Activated naive CD4-positive, alpha-beta T cell treated with anti-CD3 and anti-CD28 coated beads, Interleukin-2, amount 50 U/mL, for 72 hours (primary cell): ENCODE measurements at regions not wholly inside any gene's neighbourhood (a gene's known extent, or its start where the extent isn't known, plus 50 kb on each side); places are given as distances from the start of the nearest gene placed in this dataset.
"Not testable (repeated sequence)": the region's sequence is repeated elsewhere in the genome, so short reads cannot be mapped to it uniquely, and the experiment has no call there.

ENCODE experiments used
- ATAC-seq, 2 donors: fragments of 150-1000 bp; cut with Tn5 transposase; 2 replicates each; pipeline ENCODE4 v1.10.0; 2021; ENCODE audit warnings: mild to moderate bottlenecking in 2 of 2, moderate library complexity in 2 of 2
- DNase-seq, 2 donors: peaks; one replicate each; pipeline ENCODE4 v3.0.0; 2021 to 2022; ENCODE audit warnings: low spot score in 2 of 2
- H3K27ac Mint-ChIP-seq, 2 donors: one replicate each; pipeline ENCODE4 v1.8.0; 2022; ENCODE audit warnings: mild to moderate bottlenecking in 2 of 2, mixed read lengths in 2 of 2
- H3K36me3 Mint-ChIP-seq, 2 donors: one replicate each; pipeline ENCODE4 v1.8.0; 2022; ENCODE audit warnings: mixed read lengths in 2 of 2
- H3K9me3 Mint-ChIP-seq, 2 donors: one replicate each; pipeline ENCODE4 v1.8.0; 2022; ENCODE audit warnings: mixed read lengths in 2 of 2

DNA sequence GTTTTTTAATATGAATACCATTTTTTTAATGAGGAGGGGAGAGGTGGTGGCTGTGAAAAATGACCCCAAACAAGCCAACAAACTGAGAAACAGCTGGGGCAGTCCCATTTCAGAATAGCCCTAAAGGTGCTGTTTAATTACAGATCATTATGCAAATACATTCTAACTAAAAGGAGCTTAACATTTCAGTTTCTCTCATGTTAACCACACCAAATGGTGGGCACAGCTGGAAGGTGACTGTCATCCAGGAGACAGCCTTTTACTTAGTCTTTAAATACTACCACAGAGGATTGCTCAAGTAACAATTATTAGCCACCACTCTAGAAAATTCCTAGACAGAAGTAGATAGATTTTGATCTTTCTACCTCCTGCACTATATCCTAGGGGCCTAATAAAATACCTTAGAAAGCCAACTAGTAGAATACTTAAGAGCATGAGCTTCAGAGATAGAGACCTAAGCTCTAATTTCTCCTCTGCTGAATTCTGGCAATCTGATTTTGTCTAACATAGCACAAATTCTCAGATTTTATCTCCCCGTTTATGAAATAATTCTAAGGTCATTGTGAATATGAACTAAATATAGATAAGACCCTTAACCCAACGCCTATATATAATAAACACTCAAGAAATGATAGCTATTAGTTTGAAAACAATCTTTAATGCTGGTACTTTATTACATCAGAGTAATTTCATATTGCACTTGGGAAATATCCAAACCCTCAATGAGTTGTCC lies 615.1 kb upstream of the NRSN1 start:
- H3K36me3 Mint-ChIP-seq: no peaks in the 10 kb centered on the region
- H3K27ac Mint-ChIP-seq: no peak overlapping the region
- DNase-seq (no peak), ATAC-seq (no peak)
- H3K9me3 Mint-ChIP-seq: peaks cover 6 to 9% of the 10 kb centered on the region in 2 donors

DNA sequence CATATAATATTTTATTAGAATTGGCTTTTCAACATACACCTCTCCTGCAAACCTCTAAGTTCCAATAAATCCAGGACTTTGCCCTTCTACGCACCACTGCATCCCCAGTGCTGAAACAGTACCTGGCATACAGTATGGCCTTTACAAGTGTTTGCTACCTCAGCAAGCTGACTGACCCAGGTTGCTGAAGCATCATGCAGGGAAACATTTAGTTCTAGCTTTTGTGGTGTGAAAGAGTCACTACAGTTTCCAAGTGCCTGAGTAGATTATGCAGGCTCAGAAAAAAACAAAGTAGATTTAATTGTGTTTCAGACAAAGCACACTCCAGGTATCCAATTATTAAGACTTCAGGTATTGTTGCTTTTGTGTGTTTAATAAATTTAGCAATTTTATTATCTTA lies 614.2 kb upstream of the NRSN1 start:
- ATAC-seq (no peak), DNase-seq (no peak)
- Mint-ChIP-seq H3K36me3 (no peaks in the 10 kb centered on the region), H3K27ac (no peak overlapping the region), H3K9me3 (peaks cover 4% of the 10 kb centered on the region in 2 donors)

GRCh38 chr6:23518294-23518693 lies 607.7 kb upstream of the NRSN1 start:
- DNase-seq (no peak), ATAC-seq (no peak)
- H3K36me3 Mint-ChIP-seq: no peaks in the 10 kb centered on the region
- no peak overlapping the region for H3K27ac Mint-ChIP-seq
- no peaks in the 10 kb centered on the region for H3K9me3 Mint-ChIP-seq

DNA sequence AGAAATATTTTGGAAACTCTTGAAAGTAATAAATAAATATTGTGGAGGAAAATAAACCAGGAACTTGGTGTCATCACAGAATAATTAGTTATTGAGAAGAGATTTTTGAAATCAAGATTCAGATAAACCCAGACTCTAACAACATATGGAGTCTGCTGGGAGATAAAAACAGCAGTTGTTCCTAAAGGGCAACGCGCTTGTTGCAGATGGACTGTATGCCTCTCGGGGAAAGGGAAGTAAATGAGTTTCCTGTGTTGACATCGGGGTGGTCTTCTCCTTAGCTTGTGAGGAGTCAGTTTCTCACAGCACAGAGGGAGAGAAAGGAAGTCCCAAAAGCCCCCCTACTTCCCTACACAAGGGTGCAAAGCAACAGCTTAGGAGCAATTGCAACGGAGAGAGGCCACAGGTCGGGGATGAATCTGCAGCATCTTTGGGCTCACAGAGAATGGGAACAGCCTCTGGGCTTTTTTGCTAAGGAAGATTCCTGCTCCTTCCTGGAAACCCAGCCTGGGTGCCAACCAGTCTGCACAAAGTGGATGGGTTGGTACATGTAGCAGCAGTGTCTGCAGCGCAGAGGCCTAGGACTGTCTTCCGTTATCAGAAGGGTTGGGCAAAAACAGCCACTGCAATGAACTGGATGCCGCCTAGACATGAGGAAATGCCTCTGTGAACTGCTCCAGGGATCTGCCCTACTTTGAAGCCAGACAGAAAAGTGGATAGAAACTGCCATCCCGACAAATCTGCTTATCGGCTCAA lies 603.0 kb upstream of the NRSN1 start:
- DNase-seq (no peak), ATAC-seq (no peak)
- Mint-ChIP-seq H3K27ac (no peak overlapping the region), H3K36me3 (no peaks in the 10 kb centered on the region), H3K9me3 (peaks cover 4 to 5% of the 10 kb centered on the region in 2 donors)

DNA sequence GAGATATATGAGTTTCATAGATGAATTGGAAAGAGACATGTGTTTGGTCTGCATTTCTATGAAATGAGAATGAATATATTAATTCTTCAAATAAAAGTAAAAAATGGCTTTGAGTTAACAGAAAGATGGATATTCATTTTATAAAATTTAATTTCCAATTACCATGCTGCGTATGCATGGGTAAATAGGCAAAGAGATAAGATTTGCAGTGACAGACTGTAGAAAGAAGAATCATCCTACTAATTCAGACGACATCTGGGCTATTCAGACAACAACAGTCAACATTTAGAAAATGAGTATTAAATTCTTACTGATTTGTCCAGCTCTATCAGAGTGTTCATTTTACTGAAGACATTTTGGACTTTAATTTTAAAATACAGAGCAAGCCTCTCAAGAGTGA lies 602.2 kb upstream of the NRSN1 start:
- no peak overlapping the region for H3K27ac Mint-ChIP-seq
- ATAC-seq (no peak), DNase-seq (no peak)
- no peaks in the 10 kb centered on the region for H3K36me3 Mint-ChIP-seq
- peaks cover 4 to 5% of the 10 kb centered on the region in 2 donors for H3K9me3 Mint-ChIP-seq

- ATAC-seq (no peak), DNase-seq (no peak)
- Mint-ChIP-seq H3K27ac (no peak overlapping the region), H3K36me3 (no peaks in the 10 kb centered on the region), H3K9me3 (peaks cover 4 to 5% of the 10 kb centered on the region in 2 donors)
These were observed 601.5 kb upstream of the NRSN1 start for GRCh38 chr6:23524548-23524947.

DNA sequence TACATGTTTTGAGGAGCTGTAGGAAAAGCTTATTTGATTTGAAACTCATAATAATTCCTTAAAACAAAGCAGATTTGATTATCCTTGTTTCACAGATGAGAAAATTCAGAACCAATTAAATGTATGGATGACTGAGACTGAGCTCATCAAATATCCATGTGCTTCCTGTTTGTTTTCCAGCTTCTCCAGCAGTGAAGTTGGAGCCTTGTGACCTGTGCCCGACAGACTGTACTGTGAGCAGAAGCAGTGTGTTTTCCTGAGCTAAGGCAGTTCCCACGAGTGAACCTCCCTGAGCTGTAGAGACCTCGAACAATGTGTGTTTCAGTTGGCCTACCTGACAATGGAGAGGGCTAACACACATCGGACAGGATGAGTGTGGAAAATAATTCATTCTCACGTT lies 599.5 kb upstream of the NRSN1 start:
- H3K9me3 Mint-ChIP-seq: peaks cover 4 to 5% of the 10 kb centered on the region in 2 donors
- DNase-seq (no peak), ATAC-seq (no peak)
- H3K36me3 Mint-ChIP-seq: no peaks in the 10 kb centered on the region
- no peak overlapping the region for H3K27ac Mint-ChIP-seq

DNA sequence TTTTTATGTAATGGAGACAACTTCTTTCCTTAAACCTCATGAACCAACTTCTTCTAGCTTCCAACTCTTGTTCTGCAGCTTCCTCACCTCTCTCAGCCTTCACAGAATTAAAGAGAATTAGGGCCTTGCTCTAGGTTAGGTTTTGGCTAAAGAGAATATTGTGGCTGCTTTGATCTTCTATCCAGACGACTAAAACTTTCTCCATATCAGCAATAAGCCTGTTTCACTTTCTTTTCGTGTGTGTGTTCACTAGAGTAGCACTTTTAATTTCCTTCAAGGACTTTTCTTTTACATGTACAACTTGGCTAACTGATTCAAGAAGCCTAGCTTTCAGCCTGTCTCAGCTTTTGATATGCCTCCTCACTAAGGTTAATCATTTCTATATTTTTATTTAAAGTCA lies 596.1 kb upstream of the NRSN1 start:
- Mint-ChIP-seq H3K9me3 (peaks cover 4 to 5% of the 10 kb centered on the region in 2 donors), H3K36me3 (no peaks in the 10 kb centered on the region), H3K27ac (no peak overlapping the region)
- ATAC-seq: no peak
- DNase-seq: no peak

GRCh38 chr6:23531666-23532065 lies 594.3 kb upstream of the NRSN1 start:
- H3K27ac Mint-ChIP-seq: no peak overlapping the region
- ATAC-seq (no peak), DNase-seq (no peak)
- H3K36me3 Mint-ChIP-seq: no peaks in the 10 kb centered on the region
- peaks cover 4% of the 10 kb centered on the region in 2 donors for H3K9me3 Mint-ChIP-seq

DNA sequence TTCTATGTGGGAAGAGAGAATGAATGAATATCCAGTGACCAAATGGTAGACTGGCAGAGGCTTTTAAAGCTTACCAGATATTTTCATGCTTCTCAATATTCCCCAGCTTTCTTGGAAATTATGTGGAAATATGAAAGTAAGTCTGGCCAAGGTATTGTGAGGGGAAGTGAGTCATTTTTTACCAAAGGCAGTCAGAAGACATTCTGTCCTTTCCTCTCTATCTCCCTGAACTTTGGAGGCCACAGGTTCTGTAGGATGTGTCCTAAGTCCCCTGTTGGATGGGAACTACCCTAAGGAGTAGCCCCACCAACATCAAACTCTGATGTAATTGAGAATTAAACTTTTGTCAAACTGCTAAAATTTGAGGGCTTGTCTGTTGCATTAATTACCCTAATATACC lies 593.8 kb upstream of the NRSN1 start:
- no peak overlapping the region for H3K27ac Mint-ChIP-seq
- ATAC-seq (no peak), DNase-seq (no peak)
- no peaks in the 10 kb centered on the region for H3K9me3 Mint-ChIP-seq
- H3K36me3 Mint-ChIP-seq: no peaks in the 10 kb centered on the region

- DNase-seq: no peak
- no peaks in the 10 kb centered on the region for H3K9me3 Mint-ChIP-seq
- no peak overlapping the region for H3K27ac Mint-ChIP-seq
- ATAC-seq: no peak
- H3K36me3 Mint-ChIP-seq: no peaks in the 10 kb centered on the region
These were observed 592.7 kb upstream of the NRSN1 start for GRCh38 chr6:23533311-23533710.

GRCh38 chr6:23533944-23534343 lies 592.1 kb upstream of the NRSN1 start:
- H3K9me3 Mint-ChIP-seq: no peaks in the 10 kb centered on the region
- DNase-seq (no peak), ATAC-seq (no peak)
- H3K27ac Mint-ChIP-seq: no peak overlapping the region
- H3K36me3 Mint-ChIP-seq: no peaks in the 10 kb centered on the region

- Mint-ChIP-seq H3K36me3 (no peaks in the 10 kb centered on the region), H3K9me3 (no peaks in the 10 kb centered on the region), H3K27ac (no peak overlapping the region)
- no peak for ATAC-seq
- no peak for DNase-seq
These were observed 591.7 kb upstream of the NRSN1 start for GRCh38 chr6:23534351-23534750.

- Mint-ChIP-seq H3K27ac (no peak overlapping the region), H3K9me3 (no peaks in the 10 kb centered on the region), H3K36me3 (no peaks in the 10 kb centered on the region)
- ATAC-seq (no peak), DNase-seq (no peak)
These were observed 590.9 kb upstream of the NRSN1 start for GRCh38 chr6:23535101-23535500.

- H3K9me3 Mint-ChIP-seq: peaks cover 0 to 4% of the 10 kb centered on the region in 2 donors
- H3K27ac Mint-ChIP-seq: no peak overlapping the region
- ATAC-seq (no peak), DNase-seq (no peak)
- no peaks in the 10 kb centered on the region for H3K36me3 Mint-ChIP-seq
These were observed 588.2 kb upstream of the NRSN1 start for GRCh38 chr6:23537828-23538227.

GRCh38 chr6:23547851-23548250 lies 578.2 kb upstream of the NRSN1 start:
- H3K27ac Mint-ChIP-seq: no peak overlapping the region
- ATAC-seq: no peak
- H3K36me3 Mint-ChIP-seq: no peaks in the 10 kb centered on the region
- no peak for DNase-seq
- peaks cover 5 to 10% of the 10 kb centered on the region in 2 donors for H3K9me3 Mint-ChIP-seq

DNA sequence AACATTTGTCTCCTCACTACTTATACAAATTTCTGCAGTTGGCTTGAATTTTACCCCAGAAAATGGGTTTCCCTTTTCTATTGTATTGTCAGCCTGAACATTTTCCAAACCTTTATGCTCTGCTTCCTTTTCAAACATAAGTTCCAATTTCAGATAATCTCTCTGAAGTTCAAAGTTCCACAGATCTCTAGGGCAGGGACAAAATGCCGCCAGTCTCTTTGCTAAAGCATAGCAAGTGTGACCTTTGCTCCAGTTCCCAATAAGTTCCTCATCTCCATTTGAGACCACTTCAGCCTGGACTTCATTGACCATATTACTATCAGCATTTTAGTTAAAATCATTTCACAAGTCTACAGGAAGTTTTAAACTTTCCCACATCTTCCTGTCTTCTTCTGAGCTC lies 571.1 kb upstream of the NRSN1 start:
- not testable (repeated sequence) for DNase-seq, H3K9me3 Mint-ChIP-seq, ATAC-seq, H3K36me3 Mint-ChIP-seq, H3K27ac Mint-ChIP-seq
